Lower leg skin (tissue), 4 donors: ENCODE measurements at regions not wholly inside any gene's neighbourhood (a gene's known extent, or its start where the extent isn't known, plus 50 kb on each side); places are given as distances from the start of the nearest gene placed in this dataset.

Experiments
- DNase-seq, 2 donors: peaks; one replicate each; pipeline ENCODE4 v3.0.0-alpha.2; 2019; ENCODE audit warnings: low spot score in 2 of 2
- H3K4me3 ChIP-seq: fragments of 200-600 bp; sonication (generic); 2 replicates; pipeline ENCODE4 v1.5.1; 2017; ENCODE audit warnings: mild to moderate bottlenecking, low read depth; ENCODE audit not compliant: poor library complexity, severe bottlenecking
- CTCF ChIP-seq, 3 donors: fragments of 450-650 bp; IDR thresholded peaks; one replicate each; pipeline ENCODE4 v1.5.1; 2016; ENCODE audit warnings: antibody characterized with exemption in 3 of 3, mild to moderate bottlenecking in 3 of 3, moderate library complexity in 2 of 3
- POLR2A ChIP-seq, 2 donors: fragments of 450-650 bp; IDR thresholded peaks; one replicate each; pipeline ENCODE4 v1.6.1; 2016 to 2017; ENCODE audit warnings: antibody characterized with exemption in 2 of 2, mild to moderate bottlenecking in 1 of 2, moderate library complexity in 1 of 2
- WGBS, 2 donors: methylation state at CpG; one replicate each; pipeline ENCODE4 v1.1.5; 2018; 5-methylcytosine and 5-hydroxymethylcytosine counted together
- intact Hi-C: fragments of 100-400 bp; cut with DNase I; formaldehyde crosslinking; loops from one replicate; pipeline ENCODE4 v1.15.0; 2023; ENCODE audit warnings: low total_unique reads

- WGBS, 2 donors = 62 to 80% methylated on average over 2 of the region's 2 CpGs
- DNase-seq = no peak
- no peak for TF ChIP-seq POLR2A (IDR thresholded peaks at IDR 0.05)
- TF ChIP-seq CTCF (IDR thresholded peaks at IDR 0.05) = no peak
- H3K4me3 ChIP-seq = no peak overlapping the region
- intact Hi-C loops = no loop called here
Measured at GRCh38 chr11:29816359-29816758, 200.5 kb downstream of the KCNA4 start.

GRCh38 chr11:29809121-29809520 is 207.7 kb downstream of the KCNA4 start:
- TF ChIP-seq CTCF (IDR thresholded peaks at IDR 0.05) (no peak), POLR2A (IDR thresholded peaks at IDR 0.05) (no peak)
- WGBS, 2 donors = 29 to 45% methylated on average over 3 of the region's 3 CpGs
- no peak for DNase-seq
- H3K4me3 ChIP-seq = no peak overlapping the region
- intact Hi-C loops = no loop called here

- intact Hi-C loops = no loop called here
- H3K4me3 ChIP-seq = no peak overlapping the region
- no peak for DNase-seq
- no peak for TF ChIP-seq POLR2A (IDR thresholded peaks at IDR 0.05)
- no peak for TF ChIP-seq CTCF (IDR thresholded peaks at IDR 0.05)
Measured at GRCh38 chr11:29802522-29802921, 214.3 kb downstream of the KCNA4 start.

GRCh38 chr11:29801561-29801960 is 215.3 kb downstream of the KCNA4 start:
- 55 to 63% methylated on average over 1 of the region's 1 CpG for WGBS, 2 donors
- no peak overlapping the region for H3K4me3 ChIP-seq
- TF ChIP-seq CTCF (IDR thresholded peaks at IDR 0.05) (no peak), POLR2A (IDR thresholded peaks at IDR 0.05) (no peak)
- intact Hi-C loops = no loop called here
- no peak for DNase-seq

GRCh38 chr11:29786092-29786491 is 230.7 kb downstream of the KCNA4 start:
- 67 to 71% methylated on average over 1 of the region's 1 CpG for WGBS, 2 donors
- intact Hi-C loops = no loop called here
- no peak overlapping the region for H3K4me3 ChIP-seq
- TF ChIP-seq CTCF (IDR thresholded peaks at IDR 0.05) (no peak), POLR2A (IDR thresholded peaks at IDR 0.05) (no peak)
- no peak for DNase-seq

GRCh38 chr11:29783506-29783905 is 233.3 kb downstream of the KCNA4 start:
- WGBS, 2 donors = 39 to 40% methylated on average over 1 of the region's 1 CpG
- intact Hi-C loops = no loop called here
- no peak for DNase-seq
- no peak overlapping the region for H3K4me3 ChIP-seq
- TF ChIP-seq CTCF (IDR thresholded peaks at IDR 0.05) (no peak), POLR2A (IDR thresholded peaks at IDR 0.05) (no peak)
